Stimulated activated CD8-positive, alpha-beta memory T cell treated with anti-CD3 and anti-CD28 coated beads, Interleukin-2, amount 100 ng/mL, for 1 hour (primary cell): ENCODE measurements at regions not wholly inside any gene's neighbourhood (a gene's known extent, or its start where the extent isn't known, plus 50 kb on each side); places are given as distances from the start of the nearest gene placed in this dataset.
"Not testable (repeated sequence)": the region's sequence is repeated elsewhere in the genome, so short reads cannot be mapped to it uniquely, and the experiment has no call there.

Experiments used
- DNase-seq, 2 donors: peaks; one replicate each; pipeline ENCODE4 v3.0.0-alpha.2; 2020; ENCODE audit warnings: low read depth in 2 of 2

GRCh38 chr22:49721211-49721763 lies 106.4 kb downstream of the BRD1 start:
- no peak for DNase-seq

GRCh38 chr22:49720279-49720959 lies 107.3 kb downstream of the BRD1 start:
- no peak for DNase-seq

DNA sequence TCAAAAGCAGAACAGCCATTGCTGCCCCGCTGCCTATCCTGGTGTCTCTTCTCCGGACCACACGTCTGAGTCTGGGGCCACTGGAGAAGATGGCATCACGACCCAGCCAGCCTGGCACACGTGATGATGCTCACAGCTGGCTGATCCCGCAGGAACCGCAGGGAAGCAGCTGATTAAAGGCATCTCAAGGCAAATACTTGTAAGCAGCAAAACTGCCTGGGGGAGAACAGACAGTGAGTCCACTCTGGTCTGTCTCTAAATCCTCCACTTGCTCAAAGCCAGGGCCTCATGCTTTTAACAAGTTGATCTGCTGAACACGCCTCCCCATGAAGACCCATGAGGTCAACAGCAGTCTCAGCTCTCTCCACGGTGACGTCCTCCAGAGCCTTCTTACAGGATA lies 108.6 kb downstream of the BRD1 start:
- no peak for DNase-seq

DNA sequence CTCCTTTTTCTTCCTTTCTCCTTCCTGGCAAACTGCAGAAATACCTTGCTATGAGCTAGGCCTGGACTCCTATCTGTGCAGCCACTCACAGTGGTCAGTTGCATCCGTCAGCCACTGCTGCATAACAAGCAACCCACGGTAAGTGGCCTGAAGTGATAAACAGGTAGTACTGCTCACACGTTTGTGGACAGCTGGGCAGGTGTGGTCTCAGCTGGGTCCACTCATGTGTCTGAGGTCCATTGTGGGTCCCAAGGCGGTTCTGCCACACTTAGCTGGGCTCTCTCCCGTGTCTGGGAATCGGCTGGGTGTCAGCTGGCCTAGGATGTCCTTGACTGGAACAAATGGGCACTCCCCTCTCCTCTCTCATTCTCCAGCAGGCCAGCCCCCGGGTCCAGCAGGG lies 109.3 kb downstream of the BRD1 start:
- DNase-seq: no peak

- DNase-seq: no peak
Measured at GRCh38 chr22:49717322-49717919, 110.3 kb downstream of the BRD1 start.

- no peak for DNase-seq
Measured at GRCh38 chr22:49716441-49716840, 111.2 kb downstream of the BRD1 start.

GRCh38 chr22:49715450-49715849 lies 112.2 kb downstream of the BRD1 start:
- no peak for DNase-seq

DNA sequence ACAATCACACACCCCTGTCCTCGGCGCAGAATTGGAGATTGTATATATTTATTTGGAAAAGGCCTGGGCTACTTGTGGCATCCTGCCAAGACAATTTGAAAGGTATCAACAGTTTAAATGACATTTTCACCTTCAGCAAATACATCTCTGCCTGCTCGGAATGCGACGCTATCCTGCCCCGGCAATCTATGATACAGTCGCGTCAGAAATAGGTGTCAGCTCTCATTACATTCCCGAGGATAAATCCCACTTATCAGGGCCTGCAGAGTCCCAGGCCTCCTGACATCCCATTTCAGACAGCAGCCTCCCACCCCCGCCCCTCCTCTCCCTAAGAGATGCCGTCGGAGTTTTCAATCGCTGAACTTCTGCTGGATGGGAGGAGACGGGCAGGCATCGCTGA lies 114.7 kb downstream of the BRD1 start:
- DNase-seq: no peak

DNA sequence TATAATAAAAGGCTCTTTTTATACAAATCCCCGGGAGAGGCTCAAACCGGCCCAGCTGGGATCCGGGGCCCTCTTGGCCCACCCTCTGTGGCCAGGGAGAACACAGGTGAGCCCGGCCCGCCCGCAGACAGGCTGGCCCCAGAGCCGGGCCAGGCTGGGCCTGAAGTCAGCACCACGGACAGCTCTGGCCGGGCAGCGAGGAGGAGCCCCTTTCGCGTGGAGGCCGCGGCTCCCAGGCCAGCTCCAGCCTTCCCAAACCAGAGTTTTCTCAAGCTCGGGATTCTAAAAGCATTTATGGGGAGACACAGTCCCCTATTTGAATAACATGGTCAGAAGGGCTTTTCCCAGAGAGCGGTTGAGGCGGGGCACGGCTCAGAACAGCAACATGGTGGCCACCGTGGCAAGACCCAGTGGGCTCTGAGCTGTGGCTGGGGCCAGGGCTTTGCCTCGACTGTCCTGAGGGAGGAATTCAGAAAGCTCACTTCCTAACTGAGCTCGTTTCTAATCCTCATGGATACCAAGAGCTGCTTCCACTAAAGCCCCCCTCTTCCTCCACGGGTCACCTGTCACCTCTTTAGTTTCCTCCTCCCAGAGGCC lies 115.4 kb downstream of the BRD1 start:
- DNase-seq: no peak

DNA sequence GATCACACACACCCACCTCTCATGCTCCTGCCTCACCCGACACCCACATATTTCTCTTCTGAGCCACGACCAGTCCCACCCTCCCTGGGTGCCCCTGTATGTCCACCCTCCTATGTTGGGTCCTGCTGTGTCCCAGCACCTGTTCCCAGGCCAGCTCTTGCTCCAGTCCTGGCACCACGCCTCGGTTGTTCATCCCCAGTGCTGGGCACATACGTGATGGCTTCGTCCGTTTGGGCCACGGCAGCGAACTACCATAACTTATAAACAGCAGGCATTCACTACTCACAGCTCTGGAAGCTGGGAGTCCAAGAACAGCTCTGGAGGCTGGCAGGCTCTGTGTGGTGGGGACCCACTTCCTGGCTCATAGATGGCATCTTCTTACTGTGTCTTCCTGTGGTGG lies 116.9 kb downstream of the BRD1 start:
- DNase-seq: no peak

GRCh38 chr22:49709464-49709863 lies 118.2 kb downstream of the BRD1 start:
- no peak for DNase-seq

- no peak for DNase-seq
Measured at GRCh38 chr22:49705972-49706352, 121.7 kb downstream of the BRD1 start.

GRCh38 chr22:49705216-49705971 lies 122.3 kb downstream of the BRD1 start:
- no peak for DNase-seq

DNA sequence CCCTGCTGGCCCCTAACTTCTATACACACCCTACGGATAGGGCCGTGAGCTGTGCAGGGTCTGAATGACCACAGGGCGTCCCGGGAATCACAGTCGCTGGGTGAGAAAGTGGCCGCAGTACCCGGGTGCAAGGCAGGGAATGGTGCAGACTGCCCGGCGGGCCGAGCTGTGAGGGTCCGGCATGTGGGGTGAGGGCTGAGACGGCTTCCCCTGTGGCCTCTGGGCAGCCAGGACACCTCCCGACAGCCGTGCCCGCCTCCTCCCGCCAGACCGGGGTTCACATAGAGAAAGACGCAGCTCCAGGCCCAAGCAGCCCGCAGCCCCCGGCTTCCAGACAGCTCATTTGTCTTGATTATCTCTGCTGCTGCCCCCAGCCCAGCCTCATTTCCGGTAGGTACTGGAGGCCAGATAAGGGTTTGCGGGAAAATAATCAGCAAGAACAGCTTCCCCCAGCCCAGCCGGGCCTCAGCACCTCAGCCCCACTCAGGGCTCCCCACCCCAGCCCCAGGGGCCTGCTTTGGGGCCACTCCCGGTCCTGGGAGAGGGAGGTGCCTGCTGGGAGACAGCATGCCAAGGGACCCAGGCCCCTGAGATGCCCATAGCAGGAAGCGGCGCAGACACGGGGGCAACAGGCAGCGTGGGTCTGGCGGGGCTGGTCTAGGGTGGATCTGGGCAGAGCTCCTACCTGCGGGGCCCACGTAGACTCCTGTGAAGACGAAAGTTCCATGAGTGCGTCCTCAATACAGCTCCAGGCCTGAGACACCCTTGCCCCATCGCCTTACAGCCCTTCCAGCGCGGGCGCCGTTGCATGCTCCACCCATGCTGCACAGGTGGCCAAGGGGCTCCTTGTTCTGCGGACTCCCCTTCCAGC lies 123.1 kb downstream of the BRD1 start:
- DNase-seq: no peak

DNA sequence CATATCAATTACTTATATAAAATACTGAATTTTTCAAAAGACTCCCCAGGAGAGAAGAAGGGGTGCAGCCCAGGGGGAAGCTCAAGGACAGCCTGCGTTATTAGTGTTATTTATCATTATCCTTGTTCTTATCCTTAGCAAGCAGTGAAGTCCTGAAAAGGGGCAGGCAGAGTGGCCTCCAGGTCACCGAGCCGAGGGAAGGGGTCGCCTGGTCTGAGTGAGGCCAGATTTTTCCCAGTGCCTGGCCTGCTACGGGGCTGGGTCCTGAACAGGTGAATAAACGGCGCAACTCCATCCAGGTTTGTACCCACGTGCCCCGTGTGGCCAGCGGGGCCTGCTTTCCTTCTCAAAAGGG lies 123.7 kb downstream of the BRD1 start:
- DNase-seq: no peak

DNA sequence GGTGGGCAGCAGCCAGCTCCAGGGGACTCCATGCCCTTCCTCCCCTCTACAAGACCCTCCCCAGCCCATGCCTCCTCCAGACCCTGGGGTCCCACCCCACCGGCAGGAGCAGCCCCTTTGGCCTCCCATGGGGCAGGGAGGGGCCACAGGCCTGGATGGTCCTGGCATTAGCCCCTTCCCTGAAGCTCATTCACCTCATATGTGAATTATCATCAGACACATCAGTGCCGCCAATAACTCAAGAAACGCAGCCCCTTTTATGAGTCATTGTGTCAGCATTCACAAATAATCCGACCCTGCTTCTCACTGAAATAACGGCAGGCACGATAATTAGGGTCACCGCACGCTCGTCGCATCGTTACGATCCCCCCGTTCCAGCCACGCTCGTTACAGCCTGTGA lies 124.2 kb downstream of the BRD1 start:
- no peak for DNase-seq

- no peak for DNase-seq
Measured at GRCh38 chr22:49702068-49702397, 125.6 kb downstream of the BRD1 start.

GRCh38 chr22:49701380-49702067 lies 126.1 kb downstream of the BRD1 start:
- DNase-seq: no peak

DNA sequence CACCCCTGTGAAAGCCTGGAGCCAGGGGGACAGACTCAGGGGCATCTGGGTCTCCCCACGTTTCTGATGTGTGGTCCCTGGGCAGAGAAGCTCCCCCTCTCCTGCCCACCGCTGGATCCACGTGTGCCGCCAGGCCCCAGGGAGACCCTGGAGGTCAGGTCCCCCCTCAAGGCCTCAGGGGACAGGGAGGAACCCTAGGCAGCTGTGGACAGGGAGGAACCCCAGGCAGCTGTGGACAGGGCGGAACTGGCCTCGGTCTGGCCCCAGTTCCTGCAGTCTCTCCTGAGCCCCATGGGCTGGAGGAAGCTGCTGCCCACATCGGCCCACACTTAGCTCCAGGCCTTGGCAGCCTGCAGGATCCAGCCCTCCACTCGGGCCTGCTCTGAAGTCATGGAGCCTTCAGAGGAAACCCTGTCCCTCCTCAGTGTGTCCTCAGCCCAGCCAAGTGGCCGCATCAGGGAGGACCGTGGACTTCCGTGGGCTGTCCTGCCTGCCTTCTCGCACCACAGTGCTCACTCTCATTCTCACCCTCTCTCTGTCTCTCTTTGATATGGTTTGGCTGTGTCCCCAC lies 127.7 kb downstream of the BRD1 start:
- no peak for DNase-seq

- DNase-seq: no peak
Measured at GRCh38 chr22:49699476-49699875, 128.2 kb downstream of the BRD1 start.

GRCh38 chr22:49698616-49699015 lies 129.1 kb downstream of the BRD1 start:
- not testable (repeated sequence) for DNase-seq
